Tibial nerve (tissue), 4 donors: ENCODE measurements at regions not wholly inside any gene's neighbourhood (a gene's known extent, or its start where the extent isn't known, plus 50 kb on each side); places are given as distances from the start of the nearest gene placed in this dataset.

ENCODE experiments used
- DNase-seq, 2 donors: peaks; one replicate each; pipeline ENCODE4 v3.0.0-alpha.2; 2019; ENCODE audit warnings: low spot score in 2 of 2
- H3K27ac ChIP-seq, 4 donors: fragments of 200-600 bp; sonication (generic) in 3 of 4; one replicate each; pipeline ENCODE4 v1.5.1; 2017 to 2019; ENCODE audit warnings: mild to moderate bottlenecking in 1 of 4
- H3K27me3 ChIP-seq, 2 donors: fragments of 200-600 bp; sonication (generic) in 1 of 2; one replicate each; pipeline versions ENCODE4 v1.5.1 to v1.6.0; 2017 to 2019
- H3K36me3 ChIP-seq, 3 donors: fragments of 200-600 bp; sonication (generic); one replicate each; pipeline ENCODE4 v1.5.1; 2018 to 2019
- H3K4me1 ChIP-seq, 4 donors: fragments of 200-600 bp; sonication (generic) in 3 of 4; one replicate each; pipeline ENCODE4 v1.5.1; 2017 to 2019
- H3K4me3 ChIP-seq, 4 donors: fragments of 200-600 bp; sonication (generic) in 3 of 4; one replicate each; pipeline ENCODE4 v1.5.1; 2017 to 2019; ENCODE audit warnings: mild to moderate bottlenecking in 1 of 4, moderate library complexity in 1 of 4
- H3K9me3 ChIP-seq, 4 donors: fragments of 200-600 bp; sonication (generic) in 3 of 4; one replicate each; pipeline ENCODE4 v1.5.1; 2017 to 2019
- CTCF ChIP-seq, 5 experiments: fragments of 200-600 bp in 3 of 5; fragments of 450-650 bp in 2 of 5; sonication (generic) in 3 of 5; IDR thresholded peaks; one replicate each; pipeline ENCODE4 v1.5.1; 2016 to 2019; ENCODE audit warnings: antibody characterized with exemption in 5 of 5, mild to moderate bottlenecking in 3 of 5, moderate library complexity in 2 of 5
- EP300 ChIP-seq, 2 donors: sonication (generic); formaldehyde crosslinking; IDR thresholded peaks; one replicate each; pipeline ENCODE4 v1.6.1; 2017; ENCODE audit warnings: antibody characterized with exemption in 2 of 2, mild to moderate bottlenecking in 1 of 2
- POLR2A ChIP-seq, 2 donors: fragments of 450-650 bp; IDR thresholded peaks; one replicate each; pipeline ENCODE4 v1.6.1; 2017; ENCODE audit warnings: antibody characterized with exemption in 2 of 2, mild to moderate bottlenecking in 2 of 2, moderate library complexity in 2 of 2
- WGBS, 2 donors: methylation state at CpG; one replicate each; pipeline ENCODE4 v1.1.5; 2018; 5-methylcytosine and 5-hydroxymethylcytosine counted together

- DNase-seq = no peak
- 91 to 96% methylated on average over 6 of the region's 6 CpGs for WGBS, 2 donors
Observed at GRCh38 chr6:90369651-90370050, 73.0 kb upstream of the BACH2 start.

GRCh38 chr6:90369024-90369519 lies 72.4 kb upstream of the BACH2 start:
- no peaks in the 10 kb centered on the region for H3K27me3 ChIP-seq
- DNase-seq = peak; percentile 28 to 85
- WGBS, 2 donors = 8 to 10% methylated on average over 9 of the region's 9 CpGs
- H3K36me3 ChIP-seq = no peaks in the 10 kb centered on the region
- TF ChIP-seq CTCF (IDR thresholded peaks at IDR 0.05) = no peak
- peak; percentile 80 to 95 for TF ChIP-seq EP300 (IDR thresholded peaks at IDR 0.05)
- TF ChIP-seq POLR2A (IDR thresholded peaks at IDR 0.05) = no peak
- H3K4me3 ChIP-seq = no peak overlapping the region
- H3K4me1 ChIP-seq = peaks cover 0 to 17% (median 4%) of the 10 kb centered on the region in 4 donors
- H3K9me3 ChIP-seq = no peaks in the 10 kb centered on the region
- H3K27ac ChIP-seq = peak overlapping the region in 3 of 4 donors; percentile 51 to 86 (median 69)

More at GRCh38 chr6:90369651-90370050, 73.0 kb upstream of the BACH2 start:
- H3K27ac ChIP-seq = peak overlapping the region; percentile 35 to 86 (median 60)
- H3K36me3 ChIP-seq = no peaks in the 10 kb centered on the region
- H3K9me3 ChIP-seq = no peaks in the 10 kb centered on the region
- H3K4me1 ChIP-seq = peaks cover 0 to 17% (median 4%) of the 10 kb centered on the region in 4 donors
- TF ChIP-seq CTCF (IDR thresholded peaks at IDR 0.05) (no peak), EP300 (IDR thresholded peaks at IDR 0.05) (no peak), POLR2A (IDR thresholded peaks at IDR 0.05) (no peak)
- H3K4me3 ChIP-seq = no peak overlapping the region
- no peaks in the 10 kb centered on the region for H3K27me3 ChIP-seq

DNA sequence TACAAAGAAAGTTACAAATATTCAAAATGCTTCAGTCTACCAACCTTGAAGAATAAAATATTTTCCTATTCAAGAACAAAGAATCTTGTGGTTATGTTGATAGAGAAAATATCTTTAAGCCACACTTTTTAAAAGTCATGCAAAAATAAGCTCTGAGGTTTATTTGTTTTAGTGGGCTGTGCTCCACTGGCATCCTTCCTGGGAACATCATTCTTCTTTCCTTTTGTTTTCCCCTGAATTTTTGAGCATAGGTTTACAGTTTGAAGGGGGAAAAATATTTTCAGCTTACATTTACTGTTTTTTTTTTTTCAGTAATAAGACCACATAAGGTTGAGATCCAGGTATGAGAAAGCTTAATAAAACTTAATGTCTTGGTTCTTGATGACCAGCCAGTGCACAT lies 72.0 kb upstream of the BACH2 start:
- H3K9me3 ChIP-seq = no peaks in the 10 kb centered on the region
- no peak for DNase-seq
- H3K27me3 ChIP-seq = no peaks in the 10 kb centered on the region
- H3K4me3 ChIP-seq = no peak overlapping the region
- peak overlapping the region in 2 of 4 donors; percentile 46 to 86 for H3K27ac ChIP-seq
- TF ChIP-seq CTCF (IDR thresholded peaks at IDR 0.05) = no peak
- no peak for TF ChIP-seq EP300 (IDR thresholded peaks at IDR 0.05)
- TF ChIP-seq POLR2A (IDR thresholded peaks at IDR 0.05) = no peak
- no peaks in the 10 kb centered on the region for H3K36me3 ChIP-seq
- peaks cover 0 to 17% (median 4%) of the 10 kb centered on the region in 4 donors for H3K4me1 ChIP-seq

- Histone ChIP-seq H3K4me1 (peaks cover 0 to 17% (median 4%) of the 10 kb centered on the region in 4 donors), H3K9me3 (no peaks in the 10 kb centered on the region), H3K4me3 (no peak overlapping the region), H3K36me3 (no peaks in the 10 kb centered on the region), H3K27me3 (no peaks in the 10 kb centered on the region), H3K27ac (peak overlapping the region in 2 of 4 donors; percentile 46 to 86)
- WGBS, 2 donors = 64 to 65% methylated on average over 3 of the region's 3 CpGs
- TF ChIP-seq CTCF (IDR thresholded peaks at IDR 0.05) (no peak), POLR2A (IDR thresholded peaks at IDR 0.05) (no peak), EP300 (IDR thresholded peaks at IDR 0.05) (no peak)
- DNase-seq = no peak
Observed at GRCh38 chr6:90368001-90368400, 71.4 kb upstream of the BACH2 start.

- peaks cover 0 to 17% (median 4%) of the 10 kb centered on the region in 4 donors for H3K4me1 ChIP-seq
- H3K27ac ChIP-seq = no peak overlapping the region
- 90 to 92% methylated on average over 7 of the region's 7 CpGs for WGBS, 2 donors
- H3K36me3 ChIP-seq = no peaks in the 10 kb centered on the region
- TF ChIP-seq POLR2A (IDR thresholded peaks at IDR 0.05) (no peak), EP300 (IDR thresholded peaks at IDR 0.05) (no peak), CTCF (IDR thresholded peaks at IDR 0.05) (no peak)
- no peak for DNase-seq
- no peaks in the 10 kb centered on the region for H3K9me3 ChIP-seq
- no peaks in the 10 kb centered on the region for H3K27me3 ChIP-seq
- H3K4me3 ChIP-seq = no peak overlapping the region
Observed at GRCh38 chr6:90365565-90366219, 69.0 kb upstream of the BACH2 start.
